ENCODE measurements at regions not wholly inside any gene's neighbourhood (a gene's known extent, or its start where the extent isn't known, plus 50 kb on each side); places are given as distances from the start of the nearest gene placed in this dataset.
"Not testable (repeated sequence)": the region's sequence is repeated elsewhere in the genome, so short reads cannot be mapped to it uniquely, and the experiment has no call there.

GRCh38 chr11:69869311-69869939 is 50.2 kb upstream of the FGF3 start:
- FAIRE-seq, result no peak
- no peak for DNase-seq (ENCODE audit: low spot score)

- FAIRE-seq (no peak), DNase-seq (ENCODE audit: low spot score) (no peak)
These were observed 51.5 kb upstream of the FGF3 start for GRCh38 chr11:69870766-69871165.

- no peak for FAIRE-seq
- no peak for DNase-seq (ENCODE audit: low spot score)
These were observed 54.2 kb upstream of the FGF3 start for GRCh38 chr11:69873166-69874077.

- no peak for FAIRE-seq
- no peak for DNase-seq (ENCODE audit: low spot score)
These were observed 55.2 kb upstream of the FGF3 start for GRCh38 chr11:69874178-69874983.

GRCh38 chr11:69874984-69875624 is 55.9 kb upstream of the FGF3 start:
- no peak for DNase-seq (ENCODE audit: low spot score)
- FAIRE-seq, result no peak

GRCh38 chr11:69876013-69876412 is 56.8 kb upstream of the FGF3 start:
- DNase-seq (ENCODE audit: low spot score) (no peak), FAIRE-seq (no peak)

- DNase-seq (ENCODE audit: low spot score), result no peak
- FAIRE-seq, result no peak
These were observed 58.0 kb upstream of the FGF3 start for GRCh38 chr11:69877235-69877634.

- DNase-seq (ENCODE audit: low spot score); FAIRE-seq: not testable (repeated sequence)
These were observed 58.5 kb upstream of the FGF3 start for GRCh38 chr11:69877704-69878103.

- FAIRE-seq, result no peak
- no peak for DNase-seq (ENCODE audit: low spot score)
These were observed 59.1 kb upstream of the FGF3 start for GRCh38 chr11:69878144-69878883.

GRCh38 chr11:69878927-69879728 is 59.9 kb upstream of the FGF3 start:
- FAIRE-seq (no peak), DNase-seq (ENCODE audit: low spot score) (no peak)

GRCh38 chr11:69879729-69880005 is 60.5 kb upstream of the FGF3 start:
- FAIRE-seq (no peak), DNase-seq (ENCODE audit: low spot score) (no peak)

GRCh38 chr11:69880041-69880825 is 61.0 kb upstream of the FGF3 start:
- no peak for DNase-seq (ENCODE audit: low spot score)
- no peak for FAIRE-seq

- FAIRE-seq, result no peak
- DNase-seq (ENCODE audit: low spot score), result no peak
These were observed 61.7 kb upstream of the FGF3 start for GRCh38 chr11:69880826-69881445.

- FAIRE-seq (no peak), DNase-seq (ENCODE audit: low spot score) (no peak)
These were observed 62.5 kb upstream of the FGF3 start for GRCh38 chr11:69881467-69882269.

- FAIRE-seq (no peak), DNase-seq (ENCODE audit: low spot score) (no peak)
These were observed 63.0 kb upstream of the FGF3 start for GRCh38 chr11:69882270-69882608.

GRCh38 chr11:69883292-69884255 is 64.4 kb upstream of the FGF3 start:
- FAIRE-seq (no peak), DNase-seq (ENCODE audit: low spot score) (no peak)

- FAIRE-seq (no peak), DNase-seq (ENCODE audit: low spot score) (no peak)
These were observed 65.1 kb upstream of the FGF3 start for GRCh38 chr11:69884286-69884685.
